ENCODE measurements at regions not wholly inside any gene's neighbourhood (a gene's known extent, or its start where the extent isn't known, plus 50 kb on each side); places are given as distances from the start of the nearest gene placed in this dataset.

DNA sequence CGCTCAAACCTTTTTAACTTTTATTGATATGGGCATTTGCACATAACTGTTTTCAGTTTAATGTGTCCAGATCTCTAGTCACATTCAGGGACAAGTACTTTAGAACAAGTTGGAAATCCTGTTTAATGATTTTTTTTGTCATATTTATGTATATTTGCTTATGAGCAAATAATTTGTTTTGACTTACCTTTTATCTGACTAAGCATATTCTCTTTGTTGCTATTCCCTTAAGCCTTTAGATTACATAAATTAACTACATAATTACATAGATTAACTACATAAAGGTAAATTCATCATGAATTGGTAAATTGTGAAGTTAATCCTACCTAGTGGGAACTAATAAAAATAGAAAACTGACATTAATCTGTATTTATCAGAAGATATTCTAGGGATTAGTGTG lies 523.5 kb upstream of the MAN1A1 start:
- no peaks in the 10 kb centered on the region for H3K9me3 ChIP-seq (ENCODE audit: low read length)
- H3K36me3 ChIP-seq (ENCODE audit: insufficient read depth, low read length) = no peaks in the 10 kb centered on the region
- TF ChIP-seq EZH2phosphoT487 (IDR thresholded peaks at IDR 0.05; ENCODE audit: borderline replicate concordance, low read depth, low read length) = no peak
- TF ChIP-seq, protein P1, sequence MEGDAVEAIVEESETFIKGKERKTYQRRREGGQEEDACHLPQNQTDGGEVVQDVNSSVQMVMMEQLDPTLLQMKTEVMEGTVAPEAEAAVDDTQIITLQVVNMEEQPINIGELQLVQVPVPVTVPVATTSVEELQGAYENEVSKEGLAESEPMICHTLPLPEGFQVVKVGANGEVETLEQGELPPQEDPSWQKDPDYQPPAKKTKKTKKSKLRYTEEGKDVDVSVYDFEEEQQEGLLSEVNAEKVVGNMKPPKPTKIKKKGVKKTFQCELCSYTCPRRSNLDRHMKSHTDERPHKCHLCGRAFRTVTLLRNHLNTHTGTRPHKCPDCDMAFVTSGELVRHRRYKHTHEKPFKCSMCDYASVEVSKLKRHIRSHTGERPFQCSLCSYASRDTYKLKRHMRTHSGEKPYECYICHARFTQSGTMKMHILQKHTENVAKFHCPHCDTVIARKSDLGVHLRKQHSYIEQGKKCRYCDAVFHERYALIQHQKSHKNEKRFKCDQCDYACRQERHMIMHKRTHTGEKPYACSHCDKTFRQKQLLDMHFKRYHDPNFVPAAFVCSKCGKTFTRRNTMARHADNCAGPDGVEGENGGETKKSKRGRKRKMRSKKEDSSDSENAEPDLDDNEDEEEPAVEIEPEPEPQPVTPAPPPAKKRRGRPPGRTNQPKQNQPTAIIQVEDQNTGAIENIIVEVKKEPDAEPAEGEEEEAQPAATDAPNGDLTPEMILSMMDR (conservative IDR thresholded peaks at IDR 0.05; ENCODE audit: low read length) = no peak
- H2AFZ ChIP-seq (ENCODE audit: low read length) = no peak overlapping the region
- no peaks in the 10 kb centered on the region for H4K20me1 ChIP-seq (ENCODE audit: insufficient read depth, low read length)
- CTCF ChIA-PET (ENCODE audit: unreplicated experiment) = no interaction called here
- no peak overlapping the region for H3K27ac ChIP-seq (ENCODE audit: low read depth, low read length, poor library complexity, severe bottlenecking)
- H3K4me3 ChIP-seq (ENCODE audit: low read depth, low read length, poor library complexity, severe bottlenecking) = no peak overlapping the region
- POLR2A ChIA-PET = no interaction called here
- intact Hi-C loops (cut with micrococcal nuclease; ENCODE audit: unreplicated experiment) = no loop called here
- no peak for DNase-seq (ENCODE audit: low spot score)
- H3K4me1 ChIP-seq (ENCODE audit: insufficient read depth, low read length, poor library complexity, severe bottlenecking) = no peaks in the 10 kb centered on the region
- no peak overlapping the region for H3K4me2 ChIP-seq (ENCODE audit: low read length)
- no peaks in the 10 kb centered on the region for H3K79me2 ChIP-seq (ENCODE audit: insufficient read depth, low read depth, low read length)
- BruUV-seq (replicated peaks) = no TSS peak
- no peaks in the 10 kb centered on the region for H3K9me2 ChIP-seq (ENCODE audit: insufficient read depth, low read length)

DNA sequence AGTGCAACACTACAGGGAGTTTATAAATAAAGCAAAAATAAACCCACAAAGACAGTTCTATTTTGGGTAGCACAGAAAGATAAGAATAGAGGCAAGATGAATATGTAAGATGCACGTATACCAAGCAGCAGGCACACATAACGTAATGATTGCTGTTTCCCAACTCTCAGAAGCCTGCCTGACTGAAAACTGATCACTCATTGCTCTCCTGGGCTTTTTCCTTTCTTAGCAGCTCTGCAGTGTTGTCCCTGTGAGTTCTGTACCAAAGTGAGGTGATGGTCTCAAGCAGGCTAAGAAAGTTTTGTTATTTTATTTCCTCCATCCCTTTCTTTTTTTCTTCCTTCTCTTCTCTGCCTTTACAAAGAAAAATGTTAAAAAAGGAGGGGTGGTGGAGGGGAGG lies 522.0 kb upstream of the MAN1A1 start:
- Histone ChIP-seq H3K4me2 (ENCODE audit: low read length) (no peak overlapping the region), H3K4me1 (ENCODE audit: insufficient read depth, low read length, poor library complexity, severe bottlenecking) (no peaks in the 10 kb centered on the region), H4K20me1 (ENCODE audit: insufficient read depth, low read length) (no peaks in the 10 kb centered on the region), H3K79me2 (ENCODE audit: insufficient read depth, low read depth, low read length) (no peaks in the 10 kb centered on the region), H3K9me2 (ENCODE audit: insufficient read depth, low read length) (no peaks in the 10 kb centered on the region), H3K36me3 (ENCODE audit: insufficient read depth, low read length) (no peaks in the 10 kb centered on the region), H3K4me3 (ENCODE audit: low read depth, low read length, poor library complexity, severe bottlenecking) (no peak overlapping the region), H3K9me3 (ENCODE audit: low read length) (no peaks in the 10 kb centered on the region; the same call in 1 of the 2 replicates), H3K27ac (ENCODE audit: low read depth, low read length, poor library complexity, severe bottlenecking) (no peak overlapping the region), H2AFZ (ENCODE audit: low read length) (no peak overlapping the region)
- TF ChIP-seq, protein P1 (conservative IDR thresholded peaks at IDR 0.05; ENCODE audit: low read length) = no peak
- TF ChIP-seq EZH2phosphoT487 (IDR thresholded peaks at IDR 0.05; ENCODE audit: borderline replicate concordance, low read depth, low read length) = no peak
- DNase-seq (ENCODE audit: low spot score) = no peak
- intact Hi-C loops (cut with micrococcal nuclease; ENCODE audit: unreplicated experiment) = no loop called here
- CTCF ChIA-PET (ENCODE audit: unreplicated experiment) = no interaction called here
- BruUV-seq (replicated peaks) = no TSS peak
- POLR2A ChIA-PET = interaction anchor here (1.1 kb wide), 1 partner anchor 21 kb away, joined by 3 read pairs; no protein-coding TSS in a partner anchor

DNA sequence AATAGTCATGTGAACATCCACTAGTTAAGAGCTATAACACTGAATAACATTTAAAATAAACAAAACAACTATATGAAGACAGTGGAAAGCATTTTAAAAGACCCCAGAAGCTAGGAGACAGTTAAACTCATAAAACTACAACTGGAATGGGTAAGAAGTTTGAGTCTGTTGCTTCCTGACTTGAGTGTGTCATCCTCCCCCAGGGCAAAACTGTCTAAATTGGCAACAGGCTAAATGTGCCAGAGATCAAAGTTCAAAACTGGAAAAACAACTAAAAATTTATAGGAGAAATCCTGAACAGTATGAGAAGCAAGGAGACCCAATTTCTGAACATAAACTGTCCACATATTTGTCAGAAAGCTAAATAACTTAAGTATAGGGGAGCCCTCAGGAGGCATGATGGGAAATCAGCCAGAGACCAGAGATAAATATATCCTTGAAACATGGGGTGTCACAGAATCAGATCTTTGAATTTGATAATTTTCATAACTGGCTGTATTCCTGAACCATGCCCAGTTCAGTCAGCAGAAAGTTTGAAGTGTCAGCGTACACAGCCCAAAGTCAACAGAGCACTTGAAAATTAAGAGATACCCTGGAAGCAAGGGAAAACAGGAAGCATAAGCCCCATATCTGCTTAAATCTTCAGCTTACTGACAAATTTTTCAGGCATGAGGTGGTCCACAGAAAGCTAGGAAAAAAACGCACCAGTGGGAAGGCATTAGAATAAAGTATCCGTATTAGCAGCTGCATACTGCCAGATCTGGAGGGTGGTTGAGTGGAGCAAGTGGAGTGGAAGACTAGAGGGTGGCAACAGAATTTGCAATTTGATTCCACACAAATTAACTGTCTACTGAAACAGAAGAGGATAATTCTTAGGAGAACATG lies 516.1 kb upstream of the MAN1A1 start:
- Histone ChIP-seq H3K4me3 (ENCODE audit: low read depth, low read length, poor library complexity, severe bottlenecking) (no peak overlapping the region), H3K79me2 (ENCODE audit: insufficient read depth, low read depth, low read length) (no peaks in the 10 kb centered on the region), H3K9me3 (ENCODE audit: low read length) (no peaks in the 10 kb centered on the region; the same call in 1 of the 2 replicates), H4K20me1 (ENCODE audit: insufficient read depth, low read length) (no peaks in the 10 kb centered on the region), H2AFZ (ENCODE audit: low read length) (no peak overlapping the region), H3K9me2 (ENCODE audit: insufficient read depth, low read length) (no peaks in the 10 kb centered on the region), H3K4me1 (ENCODE audit: insufficient read depth, low read length, poor library complexity, severe bottlenecking) (no peaks in the 10 kb centered on the region), H3K4me2 (ENCODE audit: low read length) (no peak overlapping the region), H3K27ac (ENCODE audit: low read depth, low read length, poor library complexity, severe bottlenecking) (no peak overlapping the region), H3K36me3 (ENCODE audit: insufficient read depth, low read length) (no peaks in the 10 kb centered on the region)
- BruUV-seq (replicated peaks) = no TSS peak
- DNase-seq (ENCODE audit: low spot score) = no peak
- intact Hi-C loops (cut with micrococcal nuclease; ENCODE audit: unreplicated experiment) = no loop called here
- TF ChIP-seq, protein P1 (conservative IDR thresholded peaks at IDR 0.05; ENCODE audit: low read length) = no peak
- TF ChIP-seq EZH2phosphoT487 (IDR thresholded peaks at IDR 0.05; ENCODE audit: borderline replicate concordance, low read depth, low read length) = no peak
- CTCF ChIA-PET (ENCODE audit: unreplicated experiment) = no interaction called here
- POLR2A ChIA-PET = interaction anchor here (0.7 to 0.9 kb wide), 3 partner anchors 25 to 121 kb away, joined by 3 to 4 read pairs (median 3); no protein-coding TSS in a partner anchor
